ENCODE measurements at regions not wholly inside any gene's neighbourhood (a gene's known extent, or its start where the extent isn't known, plus 50 kb on each side); places are given as distances from the start of the nearest gene placed in this dataset.

GRCh38 chr2:70017962-70018361 lies 56.5 kb upstream of the ASPRV1 start:
- TF ChIP-seq CTCF (IDR thresholded peaks at IDR 0.05; ENCODE audit: insufficient read depth, low read depth, low read length) (no peak), EZH2 (IDR thresholded peaks at IDR 0.05; ENCODE audit: insufficient read depth, low read length) (no peak)

All from astrocyte (in vitro differentiated cells and primary cell).